T-helper 1 cell treated with Interleukin-12 subunit alpha and Interleukin-12 subunit beta and Interleukin-4 antibody, amounts not matched to agents 30 ng/mL and 1 ng/mL, for 36 hours (primary cell): ENCODE measurements at regions not wholly inside any gene's neighbourhood (a gene's known extent, or its start where the extent isn't known, plus 50 kb on each side); places are given as distances from the start of the nearest gene placed in this dataset.

Experiments
- intact Hi-C: fragments of 100-400 bp; cut with micrococcal nuclease; formaldehyde crosslinking; loops from one replicate; pipeline ENCODE4 v1.15.1; 2024

DNA sequence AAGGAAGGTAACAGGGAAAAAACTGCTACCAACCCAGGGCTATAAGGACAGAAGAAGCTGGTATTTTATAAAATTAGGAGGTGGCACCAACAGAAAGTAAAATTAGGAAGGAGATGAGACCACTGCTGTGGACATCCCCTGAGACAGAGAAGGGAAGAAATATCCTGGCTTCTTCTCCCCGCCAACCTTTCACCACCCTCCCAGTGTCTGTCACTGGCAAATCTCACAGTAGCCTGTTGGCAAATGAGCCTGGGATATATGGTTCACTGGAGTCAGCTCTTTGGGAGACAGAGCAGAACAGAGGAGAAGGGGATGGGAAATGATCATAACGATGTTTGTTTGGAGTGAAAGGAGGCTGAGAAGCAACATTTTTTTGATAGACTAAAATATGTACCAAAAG is 190.9 kb upstream of the PACRGL start:
- intact Hi-C loops, result no loop called here

DNA sequence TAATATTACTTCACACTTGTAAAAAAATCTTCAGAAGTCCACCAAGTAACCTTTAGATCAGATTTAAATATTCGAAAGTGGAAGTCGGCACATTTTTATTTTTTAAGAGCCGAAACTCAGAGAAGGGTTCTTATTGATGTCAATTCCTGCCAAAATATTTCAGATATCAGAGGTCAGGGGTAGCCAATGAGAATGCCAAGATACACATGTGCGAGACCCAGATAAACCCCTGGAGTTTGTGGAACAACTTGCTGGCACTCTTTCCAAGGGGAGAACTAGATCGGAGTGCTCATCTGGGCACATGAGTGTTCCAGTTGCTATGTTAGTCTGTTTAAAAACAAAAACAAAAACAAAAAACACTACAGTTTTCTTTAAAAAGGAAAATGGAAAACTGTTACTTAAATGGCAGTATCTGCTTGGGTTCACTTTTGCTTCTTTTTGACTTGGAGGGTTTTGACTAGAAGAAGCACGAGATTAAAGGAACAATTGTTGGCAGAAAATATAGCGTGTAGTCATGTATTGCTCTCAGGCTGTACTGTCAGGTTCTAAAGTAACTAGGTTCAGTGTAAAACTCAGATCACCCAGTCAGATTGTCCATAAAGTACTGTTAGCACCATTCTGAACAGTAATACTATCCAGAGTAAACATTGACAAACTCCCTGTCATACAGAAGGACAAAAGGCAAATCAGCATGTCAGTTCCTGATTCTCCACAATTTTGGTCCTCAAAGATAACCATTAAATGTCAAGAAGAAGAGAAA is 188.0 kb upstream of the PACRGL start:
- intact Hi-C loops, result no loop called here

DNA sequence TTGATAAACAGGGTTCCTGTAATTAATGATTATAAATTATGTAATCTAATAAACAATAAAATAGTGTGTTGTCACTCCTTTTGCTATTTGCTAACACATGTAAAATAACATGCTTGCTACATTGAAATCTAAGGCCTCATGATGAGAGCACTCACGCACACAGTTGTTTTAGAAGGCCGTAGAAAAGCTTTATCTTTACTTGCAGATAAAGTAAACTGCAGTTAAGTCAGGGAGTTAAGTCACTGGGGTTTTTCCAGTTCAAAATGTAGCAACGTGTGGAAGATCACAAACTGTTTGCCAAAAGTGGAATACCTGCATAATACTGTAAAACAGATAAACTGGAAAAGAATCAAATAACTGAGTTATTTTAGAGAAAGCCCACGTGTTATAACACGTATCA is 187.3 kb upstream of the PACRGL start:
- intact Hi-C loops, result no loop called here

DNA sequence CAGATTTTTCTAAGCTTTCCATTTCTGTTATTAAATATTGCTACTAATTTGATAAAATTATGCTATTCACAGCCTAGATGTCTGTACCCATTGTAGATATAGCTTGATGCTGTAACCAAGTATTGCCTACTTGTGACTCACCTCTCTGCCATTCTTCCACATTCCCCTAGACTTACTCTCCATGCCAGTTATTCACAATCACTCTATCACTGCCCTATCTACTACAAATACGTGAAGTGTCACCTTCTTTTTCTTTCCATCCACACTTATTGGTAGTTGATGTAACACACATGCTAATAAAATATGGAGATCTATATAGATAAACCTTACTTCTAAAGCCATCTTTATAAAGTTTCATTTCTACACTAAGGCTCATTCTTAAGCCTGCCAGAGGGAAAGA is 179.4 kb upstream of the PACRGL start:
- intact Hi-C loops, result no loop called here

DNA sequence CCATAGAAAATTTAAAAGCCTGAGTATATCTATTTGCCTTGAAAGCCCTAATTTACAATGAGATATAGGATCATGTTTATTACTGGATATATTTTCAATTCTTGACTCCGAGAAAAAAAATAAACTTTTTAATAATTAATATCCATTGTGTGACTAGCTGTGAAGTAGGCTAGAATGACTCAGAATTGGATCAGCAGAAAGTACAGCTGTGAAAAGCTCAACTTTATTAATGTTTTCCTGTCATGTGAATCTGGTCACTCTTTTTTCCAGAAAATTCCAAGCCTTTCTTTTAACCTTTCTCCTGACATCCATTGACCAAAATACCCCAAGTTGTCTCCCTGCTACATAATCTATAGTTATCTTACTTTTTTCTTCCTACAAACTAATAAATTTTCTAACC is 171.8 kb upstream of the PACRGL start:
- intact Hi-C loops, result no loop called here

DNA sequence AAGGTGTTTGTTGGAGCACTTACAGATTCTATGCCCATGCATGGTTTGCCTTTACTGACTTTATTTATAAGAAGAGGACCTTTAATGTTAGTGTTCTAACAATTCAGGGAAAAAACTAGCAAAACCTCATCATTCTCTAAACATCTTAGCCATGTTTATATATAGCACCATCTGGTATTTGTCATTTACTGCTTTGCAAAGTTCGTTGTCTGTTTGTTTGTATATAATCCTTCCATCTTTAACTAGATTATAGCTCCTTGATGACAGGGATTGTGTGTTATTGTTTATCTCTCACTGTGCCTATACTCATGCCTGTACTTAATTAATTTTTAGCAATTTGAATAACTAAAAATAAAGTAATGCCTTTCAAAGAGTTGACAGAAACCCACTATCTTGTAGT is 170.6 kb upstream of the PACRGL start:
- intact Hi-C loops, result no loop called here

DNA sequence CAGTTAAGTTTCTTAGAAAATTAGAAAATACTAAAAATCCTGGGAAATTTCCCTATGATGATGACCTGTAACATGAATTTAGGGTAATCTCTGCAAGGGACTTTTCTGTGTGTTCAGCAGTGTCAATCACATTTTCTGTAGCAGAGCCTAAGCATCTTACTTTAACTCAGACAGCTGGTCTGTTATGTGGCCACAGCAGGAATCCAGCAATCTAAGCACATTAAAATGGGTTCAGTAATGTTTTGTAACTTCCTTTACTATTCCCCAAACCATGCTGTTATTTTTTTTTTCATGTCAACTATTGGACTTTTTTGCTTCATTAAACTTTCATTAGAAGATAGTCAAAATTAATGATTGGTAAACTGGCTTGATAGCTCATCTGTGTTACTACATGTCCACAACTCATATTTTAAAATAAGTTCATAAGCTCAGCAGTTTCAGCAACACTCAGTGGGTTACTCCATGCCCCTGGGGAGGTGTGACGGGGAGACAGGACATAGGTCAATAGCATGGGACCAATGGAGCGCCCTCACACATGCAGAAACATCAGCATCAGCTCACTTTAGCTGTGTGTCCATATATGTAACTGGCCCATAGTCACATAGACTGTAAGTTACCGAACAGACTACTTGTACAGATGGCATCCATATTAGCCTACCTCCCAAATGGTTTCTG is 168.0 kb upstream of the PACRGL start:
- intact Hi-C loops, result no loop called here

DNA sequence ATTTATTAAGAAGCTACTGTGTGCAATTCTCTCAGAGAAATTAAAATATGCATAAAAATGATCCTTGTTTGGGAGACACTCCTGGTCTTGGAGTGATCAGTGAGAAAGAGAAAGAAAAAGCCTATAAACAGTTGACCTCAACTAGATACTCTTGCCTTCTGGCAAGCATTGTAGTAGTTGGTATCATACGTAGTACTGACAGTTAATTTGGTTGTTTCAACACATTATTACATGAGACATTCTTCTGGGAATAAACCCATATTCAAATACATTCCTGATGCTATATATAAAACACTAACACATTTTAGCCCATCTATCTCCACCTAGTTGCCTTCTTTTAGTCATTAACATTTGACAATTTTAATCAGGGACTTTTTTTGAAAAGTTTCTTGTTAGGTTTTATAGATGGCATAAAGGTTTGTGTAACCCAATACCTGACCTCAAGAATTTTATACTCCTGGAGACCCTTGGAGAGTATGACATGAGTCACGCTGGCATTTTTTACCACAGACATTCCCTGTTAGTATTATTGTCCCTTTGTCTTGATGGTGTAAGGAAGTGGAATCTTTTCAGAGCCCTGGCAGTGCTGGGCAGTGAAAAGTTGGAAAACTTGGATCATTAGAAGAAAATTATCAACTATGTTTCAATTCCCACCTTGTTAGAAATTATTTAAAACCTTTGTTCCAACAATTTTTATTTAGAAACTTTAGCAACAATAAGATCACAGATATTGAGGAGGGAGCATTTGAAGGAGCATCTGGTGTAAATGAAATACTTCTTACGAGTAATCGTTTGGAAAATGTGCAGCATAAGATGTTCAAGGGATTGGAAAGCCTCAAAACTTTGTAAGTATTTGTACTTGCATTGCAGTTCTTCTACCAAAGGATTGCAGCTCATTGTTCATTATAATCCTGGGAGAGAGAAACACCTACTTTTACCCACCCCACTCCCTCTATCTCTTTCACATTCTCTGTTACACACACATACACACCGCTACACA is 167.1 kb upstream of the PACRGL start:
- intact Hi-C loops, result no loop called here

DNA sequence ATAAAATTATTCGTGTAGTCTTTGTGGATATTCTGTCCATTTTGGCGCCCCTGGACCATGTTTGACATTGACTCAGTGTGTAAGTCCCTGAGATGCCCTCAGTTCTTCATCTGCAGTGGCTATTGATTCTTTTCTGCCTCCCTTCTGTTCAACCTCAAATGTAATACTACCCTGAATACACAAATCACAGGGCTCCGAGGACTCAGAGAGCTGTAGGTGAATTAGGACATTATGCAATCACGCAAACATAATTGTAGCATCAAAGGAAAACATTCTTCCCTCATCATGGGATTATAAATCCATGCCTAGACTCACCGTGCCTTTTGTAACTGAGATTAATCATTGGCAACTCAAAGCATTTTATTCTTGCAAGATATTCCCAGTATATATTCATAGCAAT is 161.4 kb upstream of the PACRGL start:
- intact Hi-C loops, result no loop called here

DNA sequence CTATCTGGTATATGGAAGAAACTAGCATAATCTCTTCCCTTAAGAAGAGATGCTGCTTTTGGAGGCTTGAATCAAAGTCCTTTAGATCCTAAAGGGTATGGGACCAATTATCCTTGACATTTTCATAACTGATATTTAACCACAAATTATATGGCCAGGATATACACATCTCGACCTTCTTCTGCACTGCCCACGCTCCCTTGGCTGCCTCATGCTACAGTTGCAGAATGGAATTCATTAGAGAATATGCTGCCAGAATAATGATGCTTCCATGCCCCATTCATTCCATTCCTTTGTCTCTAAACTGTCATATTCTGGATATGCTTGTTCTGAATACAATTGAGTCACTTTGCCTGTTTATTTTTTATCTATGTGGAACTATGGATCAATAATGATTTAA is 157.1 kb upstream of the PACRGL start:
- intact Hi-C loops, result loop anchor here (5.0 kb wide), 1 partner anchor 1856 kb away; no protein-coding TSS in a partner anchor

DNA sequence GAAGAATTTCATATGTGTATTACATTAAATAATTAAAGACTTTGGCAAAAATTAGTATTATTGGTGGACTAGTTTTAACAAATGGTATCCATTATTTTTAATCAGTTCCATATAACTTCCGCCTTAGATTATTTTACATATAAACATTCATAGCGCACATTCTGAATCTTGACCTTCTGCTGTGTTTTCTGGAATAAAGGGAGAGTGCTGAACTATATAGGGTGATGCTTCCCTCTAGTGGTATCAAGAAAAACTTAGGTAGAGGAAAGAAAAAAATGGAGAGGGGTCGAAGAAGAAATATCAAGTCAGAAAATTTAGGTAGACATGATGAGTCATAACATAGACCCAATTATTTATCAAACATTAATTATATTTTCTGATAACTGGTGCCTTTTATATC is 155.6 kb upstream of the PACRGL start:
- intact Hi-C loops, result loop anchor here (2.0 to 5.0 kb wide), 2 partner anchors 126 to 1857 kb away; no protein-coding TSS in a partner anchor

DNA sequence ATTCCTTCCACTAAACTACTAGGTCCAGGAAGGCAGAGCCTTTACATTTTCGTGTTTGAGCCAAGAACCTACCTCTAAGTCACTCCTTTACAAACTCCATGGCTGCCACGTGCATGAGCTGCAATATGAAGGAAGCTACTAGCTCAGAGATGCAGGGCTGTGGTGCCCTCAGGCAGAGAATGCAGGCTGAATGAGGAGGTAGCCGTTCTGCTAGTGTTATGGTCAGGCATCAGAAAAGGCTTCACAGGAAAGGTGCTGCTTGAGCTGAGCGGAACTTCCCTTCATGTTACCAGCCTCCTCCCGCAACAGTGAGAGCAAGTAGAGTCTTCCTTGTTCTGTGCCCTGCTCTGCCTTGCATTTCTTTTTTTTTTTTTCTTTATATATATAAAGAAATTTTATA is 148.3 kb upstream of the PACRGL start:
- intact Hi-C loops, result no loop called here

DNA sequence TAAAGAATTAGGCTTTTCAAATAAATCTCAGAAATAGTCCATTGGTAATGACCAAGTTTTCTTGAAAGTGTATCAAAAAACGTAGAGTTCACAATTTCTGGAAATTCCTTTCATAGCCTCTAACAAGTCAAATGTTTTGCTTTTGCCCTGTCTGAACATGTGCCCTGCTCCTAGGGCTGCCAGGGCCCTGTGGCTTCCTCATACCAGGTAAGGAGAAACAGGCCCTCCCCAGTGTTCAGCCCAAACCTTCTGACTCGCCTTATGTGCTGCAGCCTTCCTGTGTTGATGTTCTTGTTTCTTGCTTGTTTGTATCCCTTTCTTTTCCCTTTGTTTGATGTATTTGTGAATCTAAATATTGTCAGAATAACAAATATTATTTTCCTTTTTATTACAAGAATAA is 146.1 kb upstream of the PACRGL start:
- intact Hi-C loops, result no loop called here

DNA sequence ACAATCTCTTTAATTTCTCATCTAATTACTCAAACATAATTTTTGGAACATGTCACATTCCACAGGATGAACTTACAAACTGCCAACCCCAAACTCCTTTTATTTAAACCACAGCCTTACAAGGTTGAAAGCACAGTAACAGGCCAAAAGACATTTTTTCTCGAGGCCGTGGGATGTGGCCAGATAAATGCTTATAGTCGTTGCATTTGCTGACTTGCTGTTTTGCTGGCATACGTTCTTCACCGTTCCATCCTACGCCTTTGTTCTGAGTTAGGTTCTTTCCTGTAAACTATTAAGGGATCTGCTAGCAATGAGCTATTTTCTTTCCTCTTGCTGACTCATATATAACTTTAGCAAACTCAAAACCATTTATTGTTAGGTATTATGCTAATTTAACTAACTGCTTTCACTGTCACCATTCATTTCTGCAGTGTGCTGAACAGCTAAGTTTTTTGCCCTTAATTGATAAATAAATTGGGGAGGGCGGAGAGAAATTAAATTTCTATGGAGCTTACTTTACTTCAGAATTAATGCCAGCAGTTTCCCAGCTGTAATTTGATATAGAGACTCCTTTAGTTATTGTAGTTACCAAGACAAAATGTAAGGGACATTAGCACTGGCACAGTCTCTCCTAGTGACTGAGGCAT is 135.1 kb upstream of the PACRGL start:
- intact Hi-C loops, result no loop called here

DNA sequence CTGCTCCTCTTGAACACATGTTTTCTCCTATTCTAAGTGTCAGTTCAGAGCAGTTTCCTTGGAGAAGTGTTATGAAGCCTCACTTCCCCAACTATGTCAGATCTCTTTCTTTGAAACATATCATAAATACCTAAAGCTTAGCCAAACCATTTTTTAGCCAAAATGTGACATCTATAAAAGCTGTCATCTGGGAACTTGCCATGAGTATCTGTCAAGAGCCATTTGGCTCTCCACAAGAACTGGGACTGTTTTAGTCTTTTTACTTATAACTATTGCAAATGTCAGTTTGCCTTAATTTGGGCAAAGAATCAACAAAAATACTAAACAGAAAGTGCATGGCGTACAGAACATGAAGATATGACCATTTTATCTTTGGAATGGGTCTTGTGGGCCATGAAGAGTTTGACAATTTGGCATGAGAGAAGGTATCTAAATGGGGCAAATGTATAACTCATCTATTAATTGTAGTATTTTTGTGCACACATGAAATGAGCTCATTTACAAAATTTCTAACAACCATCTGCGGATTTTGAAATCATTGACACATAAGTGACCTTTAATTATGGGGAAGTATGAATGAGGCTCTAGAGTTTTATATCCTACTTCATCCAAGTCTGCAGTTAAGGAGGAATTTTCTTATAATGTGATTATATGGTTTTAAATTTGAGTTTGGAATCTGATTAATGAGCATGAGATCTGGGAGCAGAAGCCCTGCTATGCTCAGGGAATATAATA is 129.1 kb upstream of the PACRGL start:
- intact Hi-C loops, result no loop called here

DNA sequence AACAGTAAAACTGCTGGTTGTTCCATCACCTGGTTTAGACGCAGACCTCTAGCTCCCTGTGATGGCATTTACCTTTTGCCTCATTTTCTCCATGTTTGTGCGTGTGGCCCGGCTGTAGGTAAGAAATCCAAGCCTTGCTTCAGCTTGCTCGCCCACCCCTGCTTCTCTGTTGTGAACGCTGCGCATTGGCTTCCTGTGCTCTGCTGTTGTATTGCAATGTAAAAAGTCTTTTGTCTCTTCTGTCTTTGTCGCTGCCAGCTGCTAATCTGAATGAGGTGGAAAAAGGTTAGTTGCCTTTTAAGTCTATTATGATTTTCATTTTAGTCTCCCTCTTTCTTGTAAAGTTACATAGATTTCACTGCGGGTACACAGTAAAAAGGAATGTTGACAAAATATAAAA is 127.3 kb upstream of the PACRGL start:
- intact Hi-C loops, result no loop called here

DNA sequence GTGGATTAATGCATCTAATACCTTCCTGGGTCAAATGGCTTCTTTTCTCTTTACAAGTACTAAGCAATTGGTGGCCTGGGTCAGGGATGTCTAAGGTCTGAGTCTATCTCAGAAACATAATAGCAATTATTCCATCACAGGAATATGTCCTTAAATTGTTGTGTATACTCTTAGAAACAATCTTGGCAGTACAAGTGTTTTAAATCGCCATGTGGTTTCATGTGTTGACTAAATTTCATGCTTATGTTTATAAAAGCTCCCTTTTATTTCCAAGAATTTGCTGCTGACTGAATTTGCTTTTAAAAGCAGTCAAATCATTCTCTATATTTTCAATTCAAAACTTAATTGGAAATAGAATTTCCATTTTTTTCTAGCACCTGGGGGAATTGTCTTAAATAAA is 125.3 kb upstream of the PACRGL start:
- intact Hi-C loops, result no loop called here

DNA sequence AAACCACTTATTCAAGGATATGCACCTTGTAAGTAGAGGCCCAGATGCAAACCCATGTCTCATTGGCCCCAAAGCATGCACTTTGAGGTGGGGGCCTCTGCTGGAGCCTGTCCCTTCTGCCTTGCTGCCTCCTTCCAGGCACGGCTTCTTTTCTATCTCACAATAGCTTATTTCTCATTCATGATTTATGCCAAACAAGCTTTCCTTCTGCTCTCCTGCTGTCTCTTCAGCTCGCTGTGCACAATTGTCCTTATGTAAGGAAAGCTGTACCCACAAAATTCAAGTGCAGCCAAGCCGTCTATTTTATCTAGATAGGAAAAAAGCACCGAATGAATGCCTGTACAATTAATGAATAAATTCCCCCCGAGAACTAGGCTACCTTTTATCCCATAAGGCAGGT is 124.8 kb upstream of the PACRGL start:
- intact Hi-C loops, result no loop called here

DNA sequence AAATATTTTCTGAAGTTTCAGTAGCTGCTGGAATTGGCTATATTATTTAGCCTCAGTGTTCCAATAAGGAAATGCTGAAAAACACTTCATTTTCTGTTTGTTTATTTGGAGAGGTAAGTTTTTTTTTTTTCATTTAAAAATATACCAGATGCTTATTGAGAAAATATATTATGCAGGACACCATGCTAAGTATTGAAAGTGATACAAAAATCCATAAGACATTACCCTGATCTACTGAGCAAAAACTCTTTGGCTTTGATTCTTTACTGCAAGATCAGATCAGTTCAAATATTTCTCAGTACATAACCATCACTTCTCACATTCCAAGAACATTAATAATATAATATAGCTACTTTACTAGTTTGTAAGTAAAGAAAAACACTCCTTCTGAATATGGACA is 123.4 kb upstream of the PACRGL start:
- intact Hi-C loops, result no loop called here

DNA sequence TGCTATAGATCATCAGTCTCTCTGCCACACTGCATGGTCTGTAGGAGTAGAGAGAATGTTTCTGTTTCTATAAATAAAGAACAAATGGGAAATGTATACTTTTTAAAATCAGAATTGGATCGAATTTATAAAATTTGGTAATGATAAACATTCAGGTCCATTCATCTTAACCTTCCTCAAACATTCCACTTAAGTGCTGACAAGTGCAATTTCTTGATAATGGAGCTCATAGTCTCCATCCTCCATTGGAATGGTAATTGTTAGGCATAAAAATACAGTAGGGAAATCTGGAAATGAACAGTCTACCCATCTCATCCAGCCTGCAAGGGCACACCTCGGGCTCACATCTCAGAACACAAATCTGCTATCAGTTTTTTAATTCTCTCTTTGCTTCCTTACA is 122.6 kb upstream of the PACRGL start:
- intact Hi-C loops, result no loop called here

DNA sequence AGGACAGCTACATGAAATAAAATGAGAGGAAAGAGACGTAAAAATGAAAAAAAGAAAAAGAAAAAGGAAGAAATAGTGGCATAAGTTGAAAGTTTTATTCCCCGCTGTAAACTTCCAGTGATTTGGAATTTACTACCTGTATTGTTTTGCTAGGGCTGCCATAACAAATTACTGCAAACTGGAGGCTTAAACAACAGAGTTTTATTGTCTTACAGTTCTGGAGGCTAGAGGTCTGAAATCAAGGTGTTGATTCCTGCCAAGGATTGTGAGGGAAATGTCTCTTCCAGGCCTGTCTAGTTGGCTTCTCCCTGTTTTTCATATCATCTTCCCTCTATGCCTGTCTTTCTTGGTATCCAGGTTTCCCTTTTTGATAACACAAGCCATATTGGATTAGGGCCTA is 119.4 kb upstream of the PACRGL start:
- intact Hi-C loops, result no loop called here
